Ecto neural progenitor cell (in vitro differentiated cells): ENCODE measurements at regions not wholly inside any gene's neighbourhood (a gene's known extent, or its start where the extent isn't known, plus 50 kb on each side); places are given as distances from the start of the nearest gene placed in this dataset.

Source experiments
- DNase-seq: peaks from one replicate; pipeline ENCODE4 v3.0.0-alpha.2; 2018; ENCODE audit warnings: low spot score

- DNase-seq: no peak
These were observed 255.6 kb downstream of the PREX1 start for GRCh38 chr20:48571949-48572847.

GRCh38 chr20:48569679-48570078 lies 258.1 kb downstream of the PREX1 start:
- DNase-seq: no peak

- DNase-seq: no peak
These were observed 259.3 kb downstream of the PREX1 start for GRCh38 chr20:48568520-48568919.

DNA sequence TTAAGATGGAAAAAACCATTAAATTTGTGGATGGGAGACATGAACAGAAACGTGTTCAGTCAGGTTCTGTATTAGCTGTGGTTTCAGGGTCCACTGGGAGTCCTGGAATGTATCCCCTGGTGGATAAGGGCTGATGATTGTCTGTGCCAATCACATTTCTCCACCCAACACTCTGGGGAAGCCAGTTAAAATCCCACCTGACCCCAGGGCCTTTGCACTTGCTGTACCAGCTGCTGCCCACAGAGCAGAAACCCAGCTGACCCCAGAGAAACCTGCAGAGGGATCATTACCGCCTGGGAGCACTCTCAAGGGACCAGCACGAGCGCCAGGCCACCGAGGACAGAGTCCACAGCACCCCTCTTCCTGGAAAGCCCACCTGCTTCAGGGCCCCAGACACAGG lies 260.7 kb downstream of the PREX1 start:
- no peak for DNase-seq

DNA sequence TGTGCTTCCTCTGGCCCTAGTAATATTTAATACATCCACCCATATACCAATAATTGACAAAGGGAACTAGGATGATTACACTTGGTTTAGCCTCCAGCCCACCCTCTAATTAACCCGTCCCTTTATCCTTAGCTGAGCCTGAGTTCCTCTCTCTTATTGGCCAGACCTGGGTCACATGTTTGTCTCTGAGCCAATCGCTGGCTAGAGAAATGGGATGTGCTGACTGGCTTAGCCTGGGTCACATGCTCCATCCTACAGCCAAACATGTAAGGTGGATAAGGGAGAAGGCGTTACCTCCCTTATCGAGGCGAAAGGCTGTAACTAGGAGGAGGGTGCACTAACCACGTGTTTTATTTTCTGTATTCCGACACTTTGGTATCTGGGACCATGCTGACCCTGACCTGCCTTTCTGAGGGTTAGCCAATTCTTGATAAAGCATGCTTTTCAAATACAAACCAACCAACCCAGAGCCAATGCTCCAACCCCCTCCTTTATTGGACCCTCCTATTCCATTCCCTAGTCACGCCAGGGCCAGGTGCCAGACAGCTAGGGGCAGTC lies 262.7 kb downstream of the PREX1 start:
- no peak for DNase-seq

DNA sequence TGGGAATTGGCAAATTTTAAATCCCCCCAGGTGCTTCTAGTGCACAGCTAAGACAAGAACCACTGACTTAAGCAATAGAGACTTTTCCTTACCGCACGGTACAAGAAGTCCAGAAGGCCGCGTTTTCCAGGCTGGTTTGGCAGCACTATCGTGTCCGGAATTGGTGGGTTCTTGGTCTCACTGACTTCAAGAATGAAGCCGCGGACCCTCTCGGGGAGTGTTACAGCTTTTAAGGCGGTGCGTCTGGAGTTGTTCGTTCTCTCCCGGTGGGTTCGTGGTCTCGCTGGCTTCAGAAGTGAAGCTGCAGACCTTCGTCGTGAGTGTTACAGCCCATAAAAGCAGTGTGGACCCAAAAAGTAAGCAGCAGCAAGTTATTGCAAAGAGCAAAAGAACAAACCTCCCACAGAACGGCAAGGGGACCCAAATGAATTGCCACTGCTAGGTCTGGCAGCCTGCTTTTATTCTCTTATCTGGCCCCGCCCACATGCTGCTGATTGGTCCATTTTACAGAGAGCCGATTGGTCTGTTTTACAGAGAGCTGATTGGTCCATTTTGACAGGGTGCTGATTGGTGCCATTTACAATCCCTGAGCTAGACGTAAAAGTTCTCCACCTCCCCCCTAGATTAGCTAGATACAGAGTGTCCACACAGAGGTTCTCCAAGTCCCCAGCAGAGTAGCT lies 264.5 kb downstream of the PREX1 start:
- no peak for DNase-seq

DNA sequence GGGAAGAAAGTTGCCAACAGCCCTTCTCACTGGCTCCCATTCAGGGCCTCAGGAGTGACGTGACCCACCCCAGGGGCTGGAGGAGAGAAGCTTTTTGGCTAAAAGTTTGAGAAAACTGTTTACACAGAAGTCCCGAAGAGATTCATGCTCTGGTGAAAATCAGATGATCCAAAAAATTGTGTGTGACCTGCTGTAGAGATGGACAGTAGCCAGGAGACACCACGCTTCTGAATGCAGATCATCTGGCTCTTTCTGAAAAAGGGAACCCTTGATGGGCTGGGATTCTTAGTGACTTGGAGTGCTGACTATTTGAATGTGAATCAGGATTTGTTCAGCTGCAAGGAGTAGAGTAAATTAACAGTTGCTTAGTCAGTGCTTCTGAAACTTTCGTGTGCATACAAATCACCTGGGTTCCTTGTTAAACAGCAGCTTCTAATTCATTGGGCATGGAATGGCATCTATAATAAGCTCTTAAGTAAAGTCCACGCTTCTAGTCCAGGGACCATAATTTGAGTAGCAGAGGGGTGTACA lies 265.1 kb downstream of the PREX1 start:
- DNase-seq: no peak

GRCh38 chr20:48558906-48559305 lies 268.9 kb downstream of the PREX1 start:
- DNase-seq: no peak

- DNase-seq: no peak
These were observed 270.4 kb downstream of the PREX1 start for GRCh38 chr20:48557380-48557779.

DNA sequence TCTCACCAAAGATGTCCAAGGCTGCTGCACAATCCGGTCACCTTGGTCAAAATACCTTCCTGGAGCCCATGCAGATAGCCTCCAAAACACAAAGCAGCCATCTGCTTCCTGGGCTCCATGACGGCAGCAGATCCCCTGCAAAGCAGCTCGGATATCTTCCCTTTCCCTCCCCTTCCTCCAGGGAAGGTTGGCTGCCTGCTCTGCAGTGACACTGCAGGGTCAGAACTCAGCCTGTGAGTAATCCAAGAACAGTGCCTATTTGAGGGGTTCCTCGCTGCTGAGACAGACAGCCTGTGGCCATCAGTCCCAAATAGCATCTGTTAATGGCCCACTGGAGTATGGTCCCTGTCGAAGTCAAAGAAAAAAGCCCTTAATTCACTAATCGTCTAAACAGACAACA lies 270.8 kb downstream of the PREX1 start:
- DNase-seq: no peak

DNA sequence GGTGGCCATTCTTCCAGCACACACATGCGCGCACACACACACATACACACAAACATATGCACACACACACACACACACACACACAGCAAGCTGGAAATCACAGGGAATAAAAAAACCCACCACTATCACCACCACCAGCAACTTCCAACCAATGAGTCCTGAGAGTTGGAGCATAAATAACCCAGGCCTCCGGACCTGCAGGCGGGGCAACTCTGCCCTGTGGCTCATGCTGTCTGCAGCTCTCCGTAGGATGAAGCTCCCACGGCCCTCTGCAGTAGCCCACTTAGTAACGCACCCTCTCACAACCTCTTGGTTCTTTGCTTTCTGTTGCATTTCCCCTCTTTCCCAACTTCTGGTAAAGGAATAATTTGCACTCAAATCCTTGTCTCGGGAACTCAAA lies 275.2 kb downstream of the PREX1 start:
- DNase-seq: no peak

DNA sequence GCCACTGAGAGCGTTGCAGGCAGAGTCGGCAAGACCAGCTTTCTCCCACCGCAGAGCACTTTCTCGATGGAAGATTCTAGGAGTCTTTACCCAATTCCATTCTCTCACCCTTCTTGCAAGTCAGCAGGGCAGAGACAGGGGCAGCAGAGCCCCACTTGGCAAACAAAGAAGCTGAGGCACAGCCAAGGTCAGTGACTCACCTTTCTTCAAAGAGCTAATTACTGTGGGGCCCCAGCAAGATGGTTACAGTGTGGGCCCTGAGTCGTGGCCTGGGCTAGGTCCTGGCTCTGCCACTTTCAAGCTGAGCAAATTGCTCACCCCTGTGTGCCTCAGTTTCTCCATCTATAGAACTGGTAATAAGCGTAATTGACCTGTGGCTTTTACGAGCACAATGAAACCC lies 277.0 kb downstream of the PREX1 start:
- no peak for DNase-seq

DNA sequence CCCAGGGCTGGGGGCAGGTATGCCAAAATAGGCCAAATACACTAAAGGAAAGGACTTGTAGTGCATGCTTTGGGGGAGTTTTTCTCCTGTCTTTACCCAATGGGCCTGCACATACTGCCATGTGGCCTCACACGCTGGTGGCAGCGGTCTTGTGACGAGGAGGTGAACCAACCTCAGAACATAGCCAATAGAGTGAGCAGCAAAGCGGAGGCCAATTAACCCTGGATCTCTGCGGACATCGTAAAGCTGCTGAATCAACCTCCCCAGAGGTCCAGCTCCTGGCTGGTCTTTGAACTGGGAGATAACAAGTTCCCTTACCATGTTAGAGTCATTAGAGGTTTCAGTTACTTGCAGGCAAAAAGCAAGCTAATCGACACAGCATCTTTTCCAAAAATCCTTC lies 280.1 kb downstream of the PREX1 start:
- DNase-seq: no peak

DNA sequence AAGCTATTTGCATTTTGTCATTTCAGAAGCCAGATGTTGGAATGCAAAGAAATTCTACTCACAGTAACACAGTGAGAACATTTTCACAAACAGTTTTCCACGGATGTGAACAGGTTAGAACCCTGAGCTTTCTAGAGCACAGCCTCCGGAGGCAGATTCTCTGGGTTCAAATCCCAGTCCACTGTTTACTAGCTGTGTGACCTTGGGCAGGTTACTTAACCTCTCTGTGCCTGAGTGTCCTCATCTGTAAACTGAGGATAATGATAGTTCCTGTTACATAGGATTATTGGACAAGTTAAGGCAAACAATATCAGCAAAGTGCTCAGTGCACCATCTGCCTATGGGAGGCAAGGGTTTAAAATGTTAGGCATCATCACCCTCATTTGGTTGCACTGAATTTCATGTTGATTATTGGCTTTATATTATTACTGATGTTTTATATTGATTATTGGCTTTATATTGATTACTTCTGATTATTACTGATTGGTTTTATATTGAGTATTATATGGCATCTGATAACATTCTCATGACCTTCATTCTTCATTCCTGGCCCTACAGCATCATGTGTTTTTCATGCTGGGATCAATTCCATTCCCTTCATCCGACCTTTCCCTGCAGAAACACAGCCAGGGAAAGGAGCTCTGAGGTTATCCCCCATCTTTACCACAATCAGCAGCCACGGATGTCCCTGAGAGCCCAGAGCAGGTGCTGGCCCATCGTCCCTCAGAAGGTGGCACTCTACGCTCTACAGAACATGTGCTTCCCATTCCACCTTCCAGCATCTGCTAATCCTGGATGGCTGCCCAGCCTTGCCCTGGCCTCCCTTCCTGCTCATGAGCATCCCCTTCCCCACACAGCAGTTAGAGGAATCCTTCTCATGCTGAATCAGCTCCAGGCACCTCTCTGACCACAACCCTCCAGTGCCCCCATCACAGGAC lies 283.1 kb downstream of the PREX1 start:
- no peak for DNase-seq

- DNase-seq: no peak
These were observed 286.2 kb downstream of the PREX1 start for GRCh38 chr20:48541581-48542071.

DNA sequence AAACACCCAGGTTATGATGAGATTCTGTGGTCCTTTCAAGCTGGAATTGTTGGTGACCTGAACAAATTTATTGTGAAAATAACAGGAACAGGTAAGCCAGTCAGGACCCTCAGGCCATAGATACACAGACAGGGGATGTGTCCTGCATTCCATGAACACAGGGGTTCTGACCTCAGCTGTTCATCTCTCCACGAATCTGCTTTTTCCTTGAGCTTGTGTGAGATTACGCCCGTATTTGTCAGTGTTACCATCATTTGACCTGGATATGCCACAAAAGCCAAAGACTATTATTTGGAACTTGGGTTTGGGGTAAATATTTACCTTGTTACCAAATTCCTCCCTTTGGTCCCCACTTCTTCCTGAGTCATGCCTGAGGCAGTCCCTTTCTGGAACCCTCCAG lies 288.9 kb downstream of the PREX1 start:
- no peak for DNase-seq

GRCh38 chr20:48538058-48538825 lies 289.6 kb downstream of the PREX1 start:
- no peak for DNase-seq

DNA sequence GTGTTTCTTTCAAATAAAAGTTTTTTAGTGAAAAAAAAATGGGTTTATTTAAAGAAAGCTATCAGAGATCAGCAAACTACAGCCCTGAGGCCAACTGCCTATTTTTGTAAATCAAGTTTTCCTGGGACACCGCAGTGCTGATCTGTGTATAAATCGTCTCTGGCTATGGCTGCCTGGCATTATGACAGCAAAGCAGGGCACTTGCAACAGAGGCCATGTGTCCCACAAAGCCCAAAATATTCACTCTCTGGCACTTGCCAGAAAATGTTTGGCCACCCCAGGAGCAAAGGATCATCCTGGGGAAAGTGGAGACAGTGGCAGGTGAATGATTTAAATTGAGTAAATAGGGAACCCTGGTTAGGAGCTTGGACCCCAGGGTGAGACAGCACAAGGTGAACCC lies 291.6 kb downstream of the PREX1 start:
- no peak for DNase-seq

DNA sequence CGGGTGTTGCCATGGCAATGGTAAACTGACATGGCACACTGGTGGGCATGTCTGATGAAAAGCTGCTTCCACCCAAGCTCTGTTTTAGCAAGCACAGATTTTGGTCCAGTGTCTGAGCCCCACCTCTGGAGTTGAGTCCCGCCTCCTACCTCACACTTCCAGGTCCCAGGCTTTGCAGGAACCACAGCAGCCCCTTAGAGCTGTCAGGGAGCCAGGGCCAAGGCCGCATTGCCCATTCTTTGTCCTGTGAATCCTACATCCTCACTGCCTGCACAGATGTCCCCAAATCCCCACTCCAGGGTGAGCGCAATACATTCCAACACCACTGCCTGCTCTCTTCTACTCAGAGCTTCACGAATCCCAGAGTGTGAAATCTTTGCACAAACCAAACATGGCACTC lies 292.2 kb downstream of the PREX1 start:
- DNase-seq: no peak

DNA sequence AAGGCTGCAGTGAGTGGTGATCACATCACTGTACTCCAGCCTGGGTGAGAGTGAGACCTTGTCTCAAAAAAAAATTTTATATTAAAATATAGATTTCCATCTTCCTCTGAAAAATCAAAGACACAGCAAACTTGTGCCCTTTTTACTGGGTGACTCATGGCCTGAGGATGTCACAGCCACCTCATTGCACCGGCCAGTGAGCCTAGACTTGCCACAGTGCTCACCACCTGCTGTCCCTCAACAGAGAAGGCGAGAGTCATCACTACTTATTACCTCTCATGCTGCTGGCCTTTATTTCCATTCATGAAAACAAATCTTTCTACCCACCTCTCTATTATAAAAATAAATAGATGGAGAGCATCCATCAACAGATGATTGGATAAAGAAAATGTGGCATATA lies 295.8 kb downstream of the PREX1 start:
- no peak for DNase-seq

DNA sequence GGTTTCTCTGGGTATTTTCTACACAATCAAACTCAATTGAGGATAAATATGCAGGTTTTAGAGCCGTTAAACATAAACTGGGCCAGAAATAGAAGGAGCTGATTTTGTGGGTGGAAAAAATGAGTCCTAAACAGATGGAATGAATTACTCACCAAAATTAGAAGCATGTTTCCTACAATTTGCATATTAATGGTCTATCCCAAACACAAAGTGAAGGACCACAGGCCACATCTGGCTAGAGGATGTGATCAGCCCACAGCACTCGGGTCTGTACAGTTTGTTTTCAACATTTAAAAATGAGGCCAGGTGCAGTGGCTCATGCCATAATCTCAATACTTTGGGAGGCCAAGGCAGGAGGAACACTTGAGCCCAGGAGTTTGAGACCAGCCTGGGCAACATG lies 296.3 kb downstream of the PREX1 start:
- DNase-seq: no peak
